NCI-H146 treated with DMSO at 0.1 percent for 48 hours (cell line): ENCODE measurements at regions not wholly inside any gene's neighbourhood (a gene's known extent, or its start where the extent isn't known, plus 50 kb on each side); places are given as distances from the start of the nearest gene placed in this dataset.

ENCODE experiments used
- DNase-seq: peaks from one replicate; lab custom pipeline; 2025; ENCODE audit not compliant: unreplicated experiment; lab: John Stamatoyannopoulos, UW

DNA sequence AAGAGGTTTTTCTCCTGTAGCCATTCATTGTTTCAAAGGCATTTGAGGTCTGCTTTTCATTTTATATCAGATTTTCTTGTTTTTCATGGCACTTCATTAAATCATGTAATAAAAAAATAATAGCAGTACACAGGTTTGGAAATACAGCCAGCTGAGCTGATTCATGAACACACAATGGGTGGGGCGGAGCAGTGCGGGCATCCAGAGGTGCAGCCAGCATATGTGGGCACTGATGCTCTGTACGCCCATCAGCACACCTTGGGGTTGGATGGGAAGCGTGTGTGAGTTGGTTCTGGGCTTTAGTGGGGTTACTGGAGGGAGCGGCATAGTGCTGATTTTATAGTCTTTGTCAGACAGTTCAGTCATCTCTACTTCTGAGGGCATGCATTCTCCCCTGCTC lies 54.2 kb upstream of the IRX4 start:
- no peak for DNase-seq

DNA sequence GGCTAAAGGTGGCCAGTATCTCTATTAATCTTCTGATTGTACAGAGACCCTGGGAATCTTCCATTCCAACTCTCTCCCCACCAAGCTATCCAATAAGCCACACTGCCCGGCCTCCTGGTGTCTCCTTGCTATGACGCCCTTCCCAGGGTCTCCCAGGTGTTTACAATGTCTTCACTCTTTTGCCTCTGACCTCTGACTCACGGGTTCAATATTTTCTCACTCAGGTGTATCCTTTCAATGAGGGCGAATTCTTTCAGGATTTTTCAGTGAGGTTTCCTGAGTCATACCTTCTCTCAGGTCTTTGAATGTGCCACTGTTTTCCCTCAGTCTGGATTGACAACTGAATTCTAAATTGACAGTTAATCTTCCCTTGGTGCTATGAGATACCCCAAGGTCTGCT lies 53.7 kb upstream of the IRX4 start:
- DNase-seq = no peak

DNA sequence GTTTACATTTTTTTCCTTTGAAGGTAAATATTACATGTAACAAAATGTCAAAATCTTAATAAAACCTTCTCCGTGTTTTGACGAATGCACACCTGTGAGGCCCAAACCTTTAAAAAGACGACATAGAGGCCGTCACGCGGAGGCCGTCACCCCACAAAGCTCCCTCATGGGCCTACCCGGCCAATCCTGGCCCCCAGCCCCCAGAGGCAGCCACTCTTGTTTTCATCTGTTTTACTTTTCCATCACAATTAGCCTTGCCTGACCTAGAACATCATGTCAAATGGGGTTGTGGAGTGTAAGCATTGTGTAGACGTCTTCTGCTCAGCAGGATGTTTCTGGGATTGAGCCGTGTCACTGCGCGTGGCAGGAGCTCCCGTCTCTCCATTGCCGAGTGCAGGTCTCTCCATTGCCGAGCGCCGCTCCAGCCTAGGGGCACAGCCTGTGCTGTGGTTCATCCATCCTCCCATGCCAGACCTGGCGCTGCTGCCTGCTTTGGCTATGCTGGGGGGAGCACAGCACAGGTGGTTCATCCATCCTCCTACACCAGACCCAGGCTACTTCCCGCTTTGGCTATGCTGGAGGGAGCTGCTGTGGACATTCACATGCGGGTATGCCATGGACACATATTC lies 52.2 kb upstream of the IRX4 start:
- DNase-seq = no peak

DNA sequence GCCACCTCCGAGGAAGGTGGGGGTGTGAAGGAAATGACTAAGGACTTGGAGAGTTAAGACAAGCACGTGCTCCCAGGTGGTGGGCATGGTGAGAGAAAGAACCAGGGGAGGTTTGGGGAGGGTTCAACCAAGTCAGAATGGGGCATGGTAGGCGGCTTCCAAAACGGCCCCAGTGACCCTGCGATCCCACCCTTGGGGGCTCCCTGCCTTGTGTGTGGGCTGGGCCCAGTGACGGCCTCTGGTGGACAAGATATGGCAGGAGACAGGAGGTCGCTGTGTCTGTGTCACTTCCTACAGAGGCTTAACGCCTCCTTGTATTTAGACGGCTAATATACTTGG lies 51.3 kb upstream of the IRX4 start:
- DNase-seq = no peak

DNA sequence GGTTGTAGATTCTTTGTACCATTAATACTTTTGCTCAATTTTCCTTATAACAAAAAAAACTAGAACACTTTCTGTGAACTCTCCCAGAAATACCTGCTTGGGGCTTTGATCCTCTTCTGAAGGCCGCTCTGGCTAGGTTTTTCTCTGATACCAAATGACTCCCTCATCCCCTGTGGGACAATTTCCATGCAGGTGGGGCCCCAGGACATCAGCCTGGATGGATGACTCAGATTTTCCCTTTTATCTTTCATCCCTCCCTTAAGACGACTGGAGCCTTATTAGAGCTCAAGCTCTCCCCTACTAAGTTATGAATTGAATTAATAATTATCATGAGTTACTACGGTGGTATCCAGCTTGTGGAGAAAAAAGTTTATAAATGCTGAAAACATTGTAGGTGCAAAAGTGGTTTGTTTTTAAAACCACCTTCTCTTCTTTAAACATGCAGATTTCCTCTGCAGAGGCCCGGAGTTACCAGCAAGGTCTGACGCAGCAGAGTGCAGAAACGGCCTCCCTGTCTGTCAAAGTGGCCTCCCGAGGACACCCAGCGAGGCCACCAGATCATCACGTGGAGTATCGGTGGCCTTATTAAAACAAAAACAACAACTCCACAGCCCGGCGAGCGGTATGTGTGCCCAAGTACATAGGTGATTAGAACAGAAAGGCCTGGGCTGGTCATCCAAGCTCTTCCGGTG lies 50.8 kb upstream of the IRX4 start:
- no peak for DNase-seq
